Astrocyte (in vitro differentiated cells and primary cell): ENCODE measurements at regions not wholly inside any gene's neighbourhood (a gene's known extent, or its start where the extent isn't known, plus 50 kb on each side); places are given as distances from the start of the nearest gene placed in this dataset.
A peak's percentile ranks its signal among the peaks of the same experiment; 100 is the strongest.

Experiments
- DNase-seq: peaks from one replicate; pipeline ENCODE4 v3.0.0-alpha.2; 2010; ENCODE audit warnings: low read depth
- FAIRE-seq: peaks from 2 replicates; lab custom pipeline; 2011; peaks lifted over from hg19 to GRCh38; lab: Jason Lieb, UNC
- H2AFZ ChIP-seq: 2 replicates; pipeline ENCODE4 v1.6.0; 2012; ENCODE audit warnings: low read depth, low read length, inconsistent platforms
- H3K27ac ChIP-seq: 2 replicates; pipeline ENCODE4 v1.5.1; 2011; ENCODE audit warnings: low read depth, low read length, inconsistent platforms
- H3K27me3 ChIP-seq: 2 replicates; pipeline ENCODE4 v1.6.0; 2011; ENCODE audit warnings: low read length, inconsistent platforms; ENCODE audit not compliant: insufficient read depth
- H3K36me3 ChIP-seq: 2 replicates; pipeline ENCODE4 v1.5.1; 2011; ENCODE audit warnings: low read length, inconsistent platforms; ENCODE audit not compliant: insufficient read depth
- H3K4me1 ChIP-seq: 2 replicates; pipeline ENCODE4 v1.5.1; 2011; ENCODE audit warnings: low read length, inconsistent platforms; ENCODE audit not compliant: insufficient read depth
- H3K4me2 ChIP-seq: 2 replicates; pipeline ENCODE4 v1.6.0; 2012; ENCODE audit warnings: low read length, inconsistent platforms
- H3K4me3 ChIP-seq: 2 replicates; pipeline ENCODE4 v1.5.1; 2011; ENCODE audit warnings: low read depth, mild to moderate bottlenecking, low read length, inconsistent platforms; ENCODE audit not compliant: insufficient read depth
- H3K79me2 ChIP-seq: 2 replicates; pipeline ENCODE4 v1.6.0; 2012; ENCODE audit warnings: mild to moderate bottlenecking, low read length, inconsistent platforms; ENCODE audit not compliant: insufficient read depth
- H3K9ac ChIP-seq: 2 replicates; pipeline ENCODE4 v1.6.0; 2012; ENCODE audit warnings: mild to moderate bottlenecking, low read length, inconsistent platforms
- H3K9me3 ChIP-seq: 2 replicates; pipeline ENCODE4 v1.5.1; 2012; ENCODE audit warnings: low read depth, mild to moderate bottlenecking, low read length, inconsistent platforms; ENCODE audit not compliant: insufficient read depth
- H4K20me1 ChIP-seq: 2 replicates; pipeline ENCODE4 v1.6.0; 2012; ENCODE audit warnings: low read length, inconsistent platforms; ENCODE audit not compliant: insufficient read depth
- H3K27ac Mint-ChIP-seq: one replicate; pipeline ENCODE4 v1.8.0; 2021; ENCODE audit warnings: mild to moderate bottlenecking, mixed read lengths; ENCODE audit not compliant: unreplicated experiment
- H3K27me3 Mint-ChIP-seq: one replicate; pipeline ENCODE4 v1.8.0; 2021; ENCODE audit warnings: low read depth, mixed read lengths; ENCODE audit not compliant: unreplicated experiment
- H3K36me3 Mint-ChIP-seq: one replicate; pipeline ENCODE4 v1.8.0; 2021; ENCODE audit warnings: low read depth, mixed read lengths; ENCODE audit not compliant: unreplicated experiment
- H3K4me1 Mint-ChIP-seq: one replicate; pipeline ENCODE4 v1.8.0; 2021; ENCODE audit warnings: low read depth, mixed read lengths; ENCODE audit not compliant: unreplicated experiment
- H3K4me3 Mint-ChIP-seq: one replicate; pipeline ENCODE4 v1.8.0; 2021; ENCODE audit warnings: mild to moderate bottlenecking, moderate library complexity, mixed read lengths; ENCODE audit not compliant: unreplicated experiment
- H3K9me3 Mint-ChIP-seq: one replicate; pipeline ENCODE4 v1.8.0; 2021; ENCODE audit warnings: mild to moderate bottlenecking, mixed read lengths; ENCODE audit not compliant: unreplicated experiment
- EZH2 ChIP-seq: IDR thresholded peaks from 2 replicates; pipeline ENCODE4 v1.6.1; 2012; ENCODE audit warnings: mild to moderate bottlenecking, low read length, inconsistent platforms; ENCODE audit not compliant: insufficient read depth
- TF ChIP-seq, protein P1 (sequence below): IDR thresholded peaks from 2 replicates; pipeline ENCODE4 v1.5.1; 2011; ENCODE audit warnings: low read depth, mild to moderate bottlenecking, inconsistent platforms, low read length, moderate library complexity; ENCODE audit not compliant: insufficient read depth

DNA sequence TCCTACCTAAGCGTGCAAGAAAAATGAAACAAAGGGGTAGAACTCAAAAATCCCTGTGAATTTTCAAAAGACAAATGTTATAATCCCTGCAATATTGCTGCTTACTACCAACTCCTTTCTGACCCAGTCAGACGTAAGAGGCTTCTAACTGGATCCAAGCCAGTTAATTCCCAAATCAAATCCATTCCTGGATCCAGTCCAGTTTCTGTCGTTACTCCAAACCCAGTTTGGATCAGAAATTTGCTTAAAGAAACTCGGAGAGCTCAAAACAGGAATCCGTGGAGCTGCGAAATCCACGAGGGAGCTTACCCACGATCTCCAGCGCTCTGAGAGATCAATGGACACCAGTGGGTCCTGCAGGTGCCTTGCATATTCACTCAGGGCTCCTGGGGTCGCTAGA is 62.8 kb upstream of the IKZF2 start:
- no peak for TF ChIP-seq EZH2
- TF ChIP-seq, protein P1, sequence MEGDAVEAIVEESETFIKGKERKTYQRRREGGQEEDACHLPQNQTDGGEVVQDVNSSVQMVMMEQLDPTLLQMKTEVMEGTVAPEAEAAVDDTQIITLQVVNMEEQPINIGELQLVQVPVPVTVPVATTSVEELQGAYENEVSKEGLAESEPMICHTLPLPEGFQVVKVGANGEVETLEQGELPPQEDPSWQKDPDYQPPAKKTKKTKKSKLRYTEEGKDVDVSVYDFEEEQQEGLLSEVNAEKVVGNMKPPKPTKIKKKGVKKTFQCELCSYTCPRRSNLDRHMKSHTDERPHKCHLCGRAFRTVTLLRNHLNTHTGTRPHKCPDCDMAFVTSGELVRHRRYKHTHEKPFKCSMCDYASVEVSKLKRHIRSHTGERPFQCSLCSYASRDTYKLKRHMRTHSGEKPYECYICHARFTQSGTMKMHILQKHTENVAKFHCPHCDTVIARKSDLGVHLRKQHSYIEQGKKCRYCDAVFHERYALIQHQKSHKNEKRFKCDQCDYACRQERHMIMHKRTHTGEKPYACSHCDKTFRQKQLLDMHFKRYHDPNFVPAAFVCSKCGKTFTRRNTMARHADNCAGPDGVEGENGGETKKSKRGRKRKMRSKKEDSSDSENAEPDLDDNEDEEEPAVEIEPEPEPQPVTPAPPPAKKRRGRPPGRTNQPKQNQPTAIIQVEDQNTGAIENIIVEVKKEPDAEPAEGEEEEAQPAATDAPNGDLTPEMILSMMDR, result no peak
- Histone ChIP-seq H3K27ac (no peak overlapping the region), H3K9ac (no peak overlapping the region), H3K36me3 (no peaks in the 10 kb centered on the region), H3K79me2 (no peaks in the 10 kb centered on the region), H3K27me3 (no peaks in the 10 kb centered on the region), H2AFZ (no peak overlapping the region), H3K9me3 (no peaks in the 10 kb centered on the region), H4K20me1 (no peaks in the 10 kb centered on the region), H3K4me1 (no peaks in the 10 kb centered on the region), H3K4me3 (no peak overlapping the region), H3K4me2 (no peak overlapping the region)
- Mint-ChIP-seq H3K4me3 (no peak overlapping the region), H3K4me1 (no peaks in the 10 kb centered on the region), H3K36me3 (no peaks in the 10 kb centered on the region), H3K27me3 (no peaks in the 10 kb centered on the region), H3K9me3 (no peaks in the 10 kb centered on the region), H3K27ac (no peak overlapping the region)
- no peak for FAIRE-seq
- DNase-seq, result no peak

GRCh38 chr2:213216461-213216860 is 65.0 kb upstream of the IKZF2 start:
- no peaks in the 10 kb centered on the region for H3K27me3 ChIP-seq
- no peaks in the 10 kb centered on the region for H3K36me3 Mint-ChIP-seq
- no peak for TF ChIP-seq EZH2
- TF ChIP-seq, protein P1, result no peak
- H4K20me1 ChIP-seq, result no peaks in the 10 kb centered on the region
- H2AFZ ChIP-seq, result no peak overlapping the region
- H3K27ac Mint-ChIP-seq, result no peak overlapping the region
- DNase-seq (peak; percentile 51), FAIRE-seq (peak; percentile 60)
- no peaks in the 10 kb centered on the region for H3K79me2 ChIP-seq
- no peaks in the 10 kb centered on the region for H3K36me3 ChIP-seq
- H3K4me1 Mint-ChIP-seq, result no peaks in the 10 kb centered on the region
- no peak overlapping the region for H3K27ac ChIP-seq
- no peaks in the 10 kb centered on the region for H3K9me3 ChIP-seq
- no peak overlapping the region for H3K4me3 ChIP-seq
- no peak overlapping the region for H3K9ac ChIP-seq
- no peaks in the 10 kb centered on the region for H3K4me1 ChIP-seq
- H3K27me3 Mint-ChIP-seq, result no peaks in the 10 kb centered on the region
- H3K4me2 ChIP-seq, result peak overlapping the region; percentile 45
- H3K9me3 Mint-ChIP-seq, result no peaks in the 10 kb centered on the region
- no peak overlapping the region for H3K4me3 Mint-ChIP-seq

DNA sequence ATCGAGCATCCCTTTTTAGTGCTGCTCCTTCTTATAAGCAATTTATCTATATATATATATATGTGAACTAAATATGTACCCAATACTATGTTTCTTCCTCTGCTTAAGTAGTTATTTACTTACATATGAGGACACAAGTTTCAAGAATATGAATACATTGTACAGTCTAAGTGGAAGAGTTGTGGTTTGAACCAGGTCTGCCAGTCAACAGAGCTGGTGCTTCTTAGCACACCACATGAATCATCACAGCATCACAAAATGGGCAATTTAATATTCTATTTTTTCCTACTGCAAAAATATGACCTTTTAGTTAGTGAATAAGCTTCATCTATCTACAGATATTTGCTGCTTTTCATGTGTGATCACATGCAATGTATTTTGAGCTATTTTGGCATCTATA is 64.4 kb upstream of the SPAG16 start:
- FAIRE-seq, result no peak
- H3K4me1 Mint-ChIP-seq, result no peaks in the 10 kb centered on the region

More for the DNA sequence above, 64.4 kb upstream of the SPAG16 start:
- no peak for DNase-seq
- Histone ChIP-seq H3K79me2 (no peaks in the 10 kb centered on the region), H3K27ac (no peak overlapping the region), H3K4me2 (no peak overlapping the region), H3K9ac (no peak overlapping the region), H3K36me3 (no peaks in the 10 kb centered on the region), H2AFZ (no peak overlapping the region), H3K4me3 (no peak overlapping the region), H4K20me1 (no peaks in the 10 kb centered on the region), H3K9me3 (no peaks in the 10 kb centered on the region), H3K27me3 (no peaks in the 10 kb centered on the region), H3K4me1 (no peaks in the 10 kb centered on the region)
- no peak overlapping the region for H3K27ac Mint-ChIP-seq
- H3K27me3 Mint-ChIP-seq, result no peaks in the 10 kb centered on the region
- no peaks in the 10 kb centered on the region for H3K36me3 Mint-ChIP-seq
- TF ChIP-seq, protein P1, result no peak
- no peak for TF ChIP-seq EZH2
- H3K4me3 Mint-ChIP-seq, result no peak overlapping the region
- no peaks in the 10 kb centered on the region for H3K9me3 Mint-ChIP-seq
